WI38 (cell line): ENCODE measurements at regions not wholly inside any gene's neighbourhood (a gene's known extent, or its start where the extent isn't known, plus 50 kb on each side); places are given as distances from the start of the nearest gene placed in this dataset.

ENCODE experiments used
- H3K4me3 ChIP-seq: 2 replicates; pipeline ENCODE4 v1.5.1; 2011; ENCODE audit warnings: low read depth, mild to moderate bottlenecking, control low read depth, low read length
- TF ChIP-seq, protein P1 (sequence below): IDR thresholded peaks from 2 replicates; pipeline ENCODE4 v1.5.1; 2012; ENCODE audit warnings: low read depth, mild to moderate bottlenecking, control low read depth, low read length

GRCh38 chr13:105962080-105962479 is 573.4 kb downstream of the EFNB2 start:
- TF ChIP-seq, protein P1, sequence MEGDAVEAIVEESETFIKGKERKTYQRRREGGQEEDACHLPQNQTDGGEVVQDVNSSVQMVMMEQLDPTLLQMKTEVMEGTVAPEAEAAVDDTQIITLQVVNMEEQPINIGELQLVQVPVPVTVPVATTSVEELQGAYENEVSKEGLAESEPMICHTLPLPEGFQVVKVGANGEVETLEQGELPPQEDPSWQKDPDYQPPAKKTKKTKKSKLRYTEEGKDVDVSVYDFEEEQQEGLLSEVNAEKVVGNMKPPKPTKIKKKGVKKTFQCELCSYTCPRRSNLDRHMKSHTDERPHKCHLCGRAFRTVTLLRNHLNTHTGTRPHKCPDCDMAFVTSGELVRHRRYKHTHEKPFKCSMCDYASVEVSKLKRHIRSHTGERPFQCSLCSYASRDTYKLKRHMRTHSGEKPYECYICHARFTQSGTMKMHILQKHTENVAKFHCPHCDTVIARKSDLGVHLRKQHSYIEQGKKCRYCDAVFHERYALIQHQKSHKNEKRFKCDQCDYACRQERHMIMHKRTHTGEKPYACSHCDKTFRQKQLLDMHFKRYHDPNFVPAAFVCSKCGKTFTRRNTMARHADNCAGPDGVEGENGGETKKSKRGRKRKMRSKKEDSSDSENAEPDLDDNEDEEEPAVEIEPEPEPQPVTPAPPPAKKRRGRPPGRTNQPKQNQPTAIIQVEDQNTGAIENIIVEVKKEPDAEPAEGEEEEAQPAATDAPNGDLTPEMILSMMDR, result no peak
- H3K4me3 ChIP-seq, result no peak overlapping the region

- H3K4me3 ChIP-seq, result no peak overlapping the region
- TF ChIP-seq, protein P1, result no peak
These were observed 574.0 kb downstream of the EFNB2 start for GRCh38 chr13:105961438-105961837.

GRCh38 chr13:105960326-105960725 is 575.1 kb downstream of the EFNB2 start:
- TF ChIP-seq, protein P1, result no peak
- no peak overlapping the region for H3K4me3 ChIP-seq

DNA sequence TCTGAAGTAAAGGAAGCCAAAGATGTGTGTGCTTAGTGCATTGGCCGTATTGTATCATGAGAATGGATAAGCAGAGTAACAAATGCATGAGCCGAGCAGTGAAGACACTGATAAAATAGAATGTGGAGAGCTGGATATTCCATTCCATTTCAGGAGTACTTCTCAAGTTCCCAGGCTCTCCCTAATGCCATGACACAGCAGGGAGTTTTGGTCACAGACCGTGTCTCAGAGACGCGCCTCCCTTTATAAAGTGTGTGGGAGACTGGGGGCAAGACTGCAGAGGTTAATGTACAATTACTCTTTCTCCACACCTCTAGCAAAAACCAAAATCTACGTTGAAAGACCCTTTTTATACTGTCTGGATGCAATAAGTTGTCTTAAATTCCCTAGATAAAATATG is 575.6 kb downstream of the EFNB2 start:
- H3K4me3 ChIP-seq, result no peak overlapping the region
- TF ChIP-seq, protein P1, result no peak

- TF ChIP-seq, protein P1, result no peak
- H3K4me3 ChIP-seq, result no peak overlapping the region
These were observed 577.6 kb downstream of the EFNB2 start for GRCh38 chr13:105957769-105958438.

GRCh38 chr13:105956921-105957320 is 578.5 kb downstream of the EFNB2 start:
- TF ChIP-seq, protein P1, result no peak
- H3K4me3 ChIP-seq, result no peak overlapping the region

- TF ChIP-seq, protein P1, result no peak
- H3K4me3 ChIP-seq, result no peak overlapping the region
These were observed 582.5 kb downstream of the EFNB2 start for GRCh38 chr13:105952973-105953290.
